C4-2B (cell line): ENCODE measurements at regions not wholly inside any gene's neighbourhood (a gene's known extent, or its start where the extent isn't known, plus 50 kb on each side); places are given as distances from the start of the nearest gene placed in this dataset.

Experiments used
- ZFX ChIP-seq: fragments of 450-650 bp; IDR thresholded peaks from 2 replicates; pipeline ENCODE4 v1.6.1; 2017
- TF ChIP-seq, protein P1 (sequence below): fragments of 450-650 bp; conservative IDR thresholded peaks from 2 replicates; pipeline ENCODE4 v1.5.1; 2017; ENCODE audit warnings: mild to moderate bottlenecking

DNA sequence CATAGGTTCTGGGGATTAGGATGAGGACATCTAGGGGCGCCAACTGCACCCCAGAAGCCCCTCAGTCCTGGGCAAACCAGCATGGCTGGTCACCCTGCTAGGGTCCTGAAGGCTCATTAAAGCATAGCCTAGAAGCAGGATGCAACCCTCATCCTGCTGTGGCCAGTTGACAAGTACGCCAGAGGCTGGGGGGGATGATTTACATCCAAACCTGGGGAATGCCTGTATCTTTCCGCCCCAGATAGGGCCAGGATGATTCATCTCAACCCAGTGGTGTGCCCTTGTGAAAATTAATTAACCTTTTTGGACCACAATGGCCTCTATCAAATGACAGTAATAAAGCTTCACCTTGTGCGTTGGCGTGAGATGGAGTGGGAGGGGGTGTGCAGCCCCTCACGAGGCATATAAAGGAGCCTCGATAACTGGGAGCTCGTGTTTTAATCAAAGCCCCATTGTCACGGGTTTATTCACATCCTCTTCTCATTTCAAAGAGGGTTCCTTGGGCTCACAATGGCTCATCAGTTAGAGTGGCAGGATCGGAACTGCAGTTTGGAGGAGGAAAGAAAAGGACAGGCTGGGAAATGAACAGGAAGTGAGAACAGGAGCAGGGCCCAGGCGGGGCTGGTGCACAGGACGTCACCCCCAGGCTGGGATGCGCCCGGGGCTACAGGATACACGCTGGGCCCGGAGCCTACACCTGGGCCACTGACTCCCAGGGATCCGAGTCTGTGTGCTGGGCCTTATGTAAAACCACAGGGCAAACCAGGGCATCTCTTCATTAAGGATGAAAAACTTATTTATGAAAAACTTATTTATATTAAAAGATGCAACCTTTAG, 121.8 kb upstream of the PHACTR3 start:
- TF ChIP-seq, protein P1, sequence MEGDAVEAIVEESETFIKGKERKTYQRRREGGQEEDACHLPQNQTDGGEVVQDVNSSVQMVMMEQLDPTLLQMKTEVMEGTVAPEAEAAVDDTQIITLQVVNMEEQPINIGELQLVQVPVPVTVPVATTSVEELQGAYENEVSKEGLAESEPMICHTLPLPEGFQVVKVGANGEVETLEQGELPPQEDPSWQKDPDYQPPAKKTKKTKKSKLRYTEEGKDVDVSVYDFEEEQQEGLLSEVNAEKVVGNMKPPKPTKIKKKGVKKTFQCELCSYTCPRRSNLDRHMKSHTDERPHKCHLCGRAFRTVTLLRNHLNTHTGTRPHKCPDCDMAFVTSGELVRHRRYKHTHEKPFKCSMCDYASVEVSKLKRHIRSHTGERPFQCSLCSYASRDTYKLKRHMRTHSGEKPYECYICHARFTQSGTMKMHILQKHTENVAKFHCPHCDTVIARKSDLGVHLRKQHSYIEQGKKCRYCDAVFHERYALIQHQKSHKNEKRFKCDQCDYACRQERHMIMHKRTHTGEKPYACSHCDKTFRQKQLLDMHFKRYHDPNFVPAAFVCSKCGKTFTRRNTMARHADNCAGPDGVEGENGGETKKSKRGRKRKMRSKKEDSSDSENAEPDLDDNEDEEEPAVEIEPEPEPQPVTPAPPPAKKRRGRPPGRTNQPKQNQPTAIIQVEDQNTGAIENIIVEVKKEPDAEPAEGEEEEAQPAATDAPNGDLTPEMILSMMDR, result no peak
- no peak for TF ChIP-seq ZFX
